ENCODE measurements at regions not wholly inside any gene's neighbourhood (a gene's known extent, or its start where the extent isn't known, plus 50 kb on each side); places are given as distances from the start of the nearest gene placed in this dataset.
"Not testable (repeated sequence)": the region's sequence is repeated elsewhere in the genome, so short reads cannot be mapped to it uniquely, and the experiment has no call there.

GRCh38 chr2:234796045-234796591 is 155.7 kb upstream of the SH3BP4 start:
- DNase-seq = no peak

GRCh38 chr2:234795272-234795920 is 156.4 kb upstream of the SH3BP4 start:
- DNase-seq = no peak

- no peak for DNase-seq
Observed at GRCh38 chr2:234794866-234795265, 157.0 kb upstream of the SH3BP4 start.

- no peak for DNase-seq
Observed at GRCh38 chr2:234793212-234793785, 158.5 kb upstream of the SH3BP4 start.

- DNase-seq = no peak
Observed at GRCh38 chr2:234792621-234793022, 159.2 kb upstream of the SH3BP4 start.

DNA sequence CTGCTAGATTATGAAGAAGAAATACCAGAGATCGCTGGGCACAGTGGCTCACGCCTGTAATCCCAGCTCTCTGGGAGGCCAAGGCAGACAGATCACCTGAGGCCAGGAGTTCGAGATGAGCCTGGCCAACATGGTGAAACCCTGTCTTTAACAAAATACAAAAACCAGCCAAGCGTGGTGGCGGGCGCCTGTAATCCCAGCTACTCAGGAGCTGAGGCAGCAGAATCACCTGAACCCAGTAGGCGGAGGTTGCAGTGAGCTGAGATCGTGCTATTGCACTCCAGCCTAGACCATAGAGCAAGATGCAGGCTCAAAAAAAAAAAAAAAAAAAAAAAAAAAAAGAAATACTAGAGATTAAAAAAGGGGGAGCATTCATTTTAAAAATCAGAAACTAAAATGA is 159.7 kb upstream of the SH3BP4 start:
- not testable (repeated sequence) for DNase-seq

DNA sequence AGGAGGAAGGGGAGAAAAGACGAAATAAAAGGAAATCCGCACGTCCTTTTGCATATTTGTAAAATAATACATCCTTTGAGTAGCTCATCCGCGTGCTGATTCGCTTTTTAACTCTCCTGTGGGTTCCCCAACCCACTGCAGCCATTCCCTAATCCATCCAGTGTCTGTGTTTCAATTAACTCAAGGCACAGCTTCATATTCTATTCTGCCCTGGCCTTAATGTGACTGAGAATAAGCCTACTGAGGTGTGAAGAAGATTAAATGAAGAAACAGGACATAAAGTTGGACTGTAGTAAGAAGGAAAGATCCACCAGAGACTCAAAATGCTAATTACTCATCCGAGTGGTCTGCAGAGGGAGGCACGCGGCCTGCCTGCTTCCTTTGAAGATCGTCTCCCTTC is 161.4 kb upstream of the SH3BP4 start:
- DNase-seq = no peak

GRCh38 chr2:234789556-234790325 is 162.1 kb upstream of the SH3BP4 start:
- no peak for DNase-seq

GRCh38 chr2:234788841-234789240 is 163.0 kb upstream of the SH3BP4 start:
- no peak for DNase-seq

DNA sequence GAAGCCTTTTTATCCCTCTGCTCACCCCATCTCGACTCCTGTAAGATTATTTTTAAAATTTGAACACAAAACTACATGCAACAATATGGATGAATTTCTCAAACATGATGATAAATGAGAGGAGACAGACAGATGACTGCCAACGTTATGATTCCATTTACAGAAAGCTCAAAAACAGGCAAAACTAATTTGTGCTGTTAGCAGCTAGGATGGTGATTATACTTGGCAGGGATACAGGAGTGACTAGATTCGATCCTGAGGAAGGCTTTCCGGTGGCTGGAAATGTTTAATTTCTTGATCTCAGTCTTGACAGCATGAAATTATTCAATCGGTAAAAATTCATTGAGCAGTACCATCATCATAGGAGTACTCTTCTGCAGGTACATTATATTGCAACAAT is 163.4 kb upstream of the SH3BP4 start:
- DNase-seq = no peak

GRCh38 chr2:234787114-234787513 is 164.7 kb upstream of the SH3BP4 start:
- no peak for DNase-seq

- no peak for DNase-seq
Observed at GRCh38 chr2:234773764-234774409, 177.9 kb upstream of the SH3BP4 start.

- DNase-seq = no peak
Observed at GRCh38 chr2:234773129-234773528, 178.7 kb upstream of the SH3BP4 start.

GRCh38 chr2:234772733-234773060 is 179.1 kb upstream of the SH3BP4 start:
- no peak for DNase-seq

- no peak for DNase-seq
Observed at GRCh38 chr2:234771980-234772732, 179.7 kb upstream of the SH3BP4 start.

DNA sequence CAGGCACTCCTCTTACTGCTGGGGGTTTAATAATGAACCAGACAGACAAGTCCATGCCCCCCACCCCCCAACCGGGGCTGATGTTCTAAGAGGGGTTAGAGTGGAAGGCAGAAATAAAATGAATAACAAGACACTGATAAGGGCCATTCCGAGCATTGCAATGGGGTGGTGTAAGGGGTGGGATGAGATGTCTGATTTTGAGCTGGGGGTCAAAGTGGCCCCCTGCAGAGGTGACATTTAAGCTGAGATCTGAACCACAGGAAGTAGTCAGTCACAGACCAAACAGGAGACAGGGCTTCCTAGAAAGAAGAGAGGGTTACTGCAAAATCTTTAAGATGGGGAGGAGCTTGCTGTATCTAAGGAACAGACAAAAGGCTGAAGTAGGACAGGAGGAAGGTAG is 180.6 kb upstream of the SH3BP4 start:
- DNase-seq = no peak

DNA sequence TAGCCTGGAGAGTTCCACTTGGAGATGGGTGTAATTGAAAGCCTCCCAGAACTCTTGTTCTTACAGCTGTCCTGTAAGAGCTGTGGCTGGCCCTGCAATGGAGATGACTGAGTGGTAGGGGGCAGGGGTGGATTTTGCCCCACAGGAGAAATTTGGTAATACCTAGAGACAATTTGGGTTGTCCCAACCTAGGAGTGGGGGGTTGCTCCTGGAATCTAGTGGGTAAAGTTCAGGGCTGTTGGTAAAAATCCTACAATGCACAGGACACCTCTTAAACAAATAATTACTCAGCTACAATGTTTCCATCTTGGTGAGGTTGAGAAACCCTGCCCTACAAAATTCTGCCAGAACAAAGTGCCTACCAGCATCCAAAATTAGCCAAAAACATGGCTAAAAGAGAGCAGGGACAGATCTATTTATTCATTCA is 181.1 kb upstream of the SH3BP4 start:
- no peak for DNase-seq

GRCh38 chr2:234770031-234770506 is 181.7 kb upstream of the SH3BP4 start:
- no peak for DNase-seq

DNA sequence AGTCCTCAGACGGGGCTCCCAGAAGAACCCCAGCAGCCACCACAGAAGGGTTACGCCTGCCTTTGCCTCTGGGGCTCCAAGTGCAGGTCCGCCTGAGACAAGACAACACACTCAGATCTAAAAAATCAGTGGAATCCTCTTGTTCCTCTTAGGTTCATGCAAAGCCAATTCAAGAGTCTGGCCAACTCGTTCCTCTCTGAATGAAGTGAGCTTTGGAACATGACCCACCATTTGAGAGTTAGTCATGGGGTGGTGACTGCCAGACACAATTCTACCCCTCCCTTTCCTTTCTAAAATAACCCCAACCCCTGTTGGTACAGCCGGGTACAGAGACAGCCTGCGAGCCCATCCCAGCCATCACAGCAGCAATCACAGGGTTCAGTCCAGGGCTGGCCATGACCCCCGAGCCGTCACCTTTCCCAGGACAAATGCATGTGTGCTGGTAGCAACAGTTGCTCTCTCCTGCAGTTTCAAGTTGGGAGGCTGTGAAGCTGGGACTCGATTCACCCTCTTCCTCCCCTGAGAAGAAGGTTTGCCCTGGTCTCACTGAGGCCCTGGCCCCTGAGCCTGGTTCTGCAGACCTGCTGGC is 183.1 kb upstream of the SH3BP4 start:
- no peak for DNase-seq

DNA sequence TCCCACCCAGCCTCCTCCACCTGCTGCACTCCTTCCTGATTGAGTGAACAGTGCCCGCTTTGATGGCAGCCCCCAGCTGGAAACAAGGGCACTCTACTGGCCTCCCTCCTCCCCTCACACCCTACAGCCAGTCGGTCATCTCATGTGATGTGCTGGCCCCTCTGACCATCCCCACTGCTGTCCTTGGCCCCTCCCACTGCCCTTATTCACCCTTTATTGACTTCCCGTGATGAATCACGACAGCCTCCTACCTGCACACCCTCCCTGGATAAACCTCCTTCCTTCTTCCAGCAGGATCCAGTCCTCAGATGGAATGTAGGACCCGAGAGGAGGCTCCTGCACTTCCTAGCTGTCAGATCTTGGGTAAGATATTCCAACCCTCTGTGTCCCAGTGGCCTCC is 186.5 kb upstream of the SH3BP4 start:
- no peak for DNase-seq

- no peak for DNase-seq
Observed at GRCh38 chr2:234764372-234764771, 187.4 kb upstream of the SH3BP4 start.

All from CD4-positive, alpha-beta T cell treated with Interleukin-4 for 4 hours (primary cell).